Right atrium auricular region (tissue), 2 donors: ENCODE measurements at regions not wholly inside any gene's neighbourhood (a gene's known extent, or its start where the extent isn't known, plus 50 kb on each side); places are given as distances from the start of the nearest gene placed in this dataset.

Experiments
- DNase-seq: peaks from one replicate; pipeline ENCODE4 v3.0.0-alpha.2; 2019; ENCODE audit warnings: low spot score
- H3K27ac ChIP-seq, 2 donors: fragments of 200-600 bp; sonication (generic); 1 replicate in 1 of 2; 2 replicates in 1 of 2; pipeline ENCODE4 v1.5.1; 2016 to 2019
- H3K27me3 ChIP-seq, 2 donors: fragments of 200-600 bp; sonication (generic); one replicate each; pipeline versions ENCODE4 v1.5.1 to v1.6.0; 2017 to 2019
- H3K36me3 ChIP-seq: fragments of 200-600 bp; sonication (generic); one replicate; pipeline ENCODE4 v1.5.1; 2016
- H3K4me1 ChIP-seq, 2 donors: fragments of 200-600 bp; sonication (generic); one replicate each; pipeline versions ENCODE4 v1.5.1 to v1.6.0; 2017 to 2019
- H3K4me3 ChIP-seq, 2 donors: fragments of 200-600 bp; sonication (generic); 1 replicate in 1 of 2; 2 replicates in 1 of 2; pipeline ENCODE4 v1.5.1; 2017 to 2019; ENCODE audit warnings: mild to moderate bottlenecking in 1 of 2, moderate library complexity in 1 of 2
- H3K9me3 ChIP-seq, 2 donors: fragments of 200-600 bp; sonication (generic); one replicate each; pipeline ENCODE4 v1.5.1; 2019
- TF ChIP-seq, protein P1 (sequence below), 2 donors: fragments of 200-600 bp; sonication (generic); IDR thresholded peaks; one replicate each; pipeline ENCODE4 v1.5.1; 2019; ENCODE audit warnings: antibody characterized with exemption in 2 of 2

DNA sequence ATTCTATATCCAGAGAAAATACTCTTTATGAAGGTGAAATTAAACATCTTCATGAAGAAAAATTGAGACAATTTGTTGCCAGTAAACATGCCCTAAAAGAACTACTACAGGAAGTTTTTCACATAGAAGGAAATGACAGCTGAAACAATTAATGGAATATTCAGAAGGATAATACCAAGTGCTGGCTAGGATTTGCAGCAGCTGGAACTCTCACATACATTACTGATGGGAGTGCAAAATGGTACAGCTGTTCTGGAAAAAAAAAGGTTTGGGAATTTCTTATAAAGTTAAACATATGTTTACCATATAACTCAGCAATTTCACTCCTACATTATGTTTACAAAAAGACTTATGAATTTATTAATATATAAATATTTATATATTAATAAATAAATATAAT is 193.2 kb upstream of the FAT4 start:
- Histone ChIP-seq H3K4me3 (no peak overlapping the region), H3K9me3 (no peaks in the 10 kb centered on the region), H3K27me3 (no peaks in the 10 kb centered on the region), H3K27ac (no peak overlapping the region), H3K4me1 (no peaks in the 10 kb centered on the region), H3K36me3 (no peaks in the 10 kb centered on the region)
- TF ChIP-seq, protein P1, sequence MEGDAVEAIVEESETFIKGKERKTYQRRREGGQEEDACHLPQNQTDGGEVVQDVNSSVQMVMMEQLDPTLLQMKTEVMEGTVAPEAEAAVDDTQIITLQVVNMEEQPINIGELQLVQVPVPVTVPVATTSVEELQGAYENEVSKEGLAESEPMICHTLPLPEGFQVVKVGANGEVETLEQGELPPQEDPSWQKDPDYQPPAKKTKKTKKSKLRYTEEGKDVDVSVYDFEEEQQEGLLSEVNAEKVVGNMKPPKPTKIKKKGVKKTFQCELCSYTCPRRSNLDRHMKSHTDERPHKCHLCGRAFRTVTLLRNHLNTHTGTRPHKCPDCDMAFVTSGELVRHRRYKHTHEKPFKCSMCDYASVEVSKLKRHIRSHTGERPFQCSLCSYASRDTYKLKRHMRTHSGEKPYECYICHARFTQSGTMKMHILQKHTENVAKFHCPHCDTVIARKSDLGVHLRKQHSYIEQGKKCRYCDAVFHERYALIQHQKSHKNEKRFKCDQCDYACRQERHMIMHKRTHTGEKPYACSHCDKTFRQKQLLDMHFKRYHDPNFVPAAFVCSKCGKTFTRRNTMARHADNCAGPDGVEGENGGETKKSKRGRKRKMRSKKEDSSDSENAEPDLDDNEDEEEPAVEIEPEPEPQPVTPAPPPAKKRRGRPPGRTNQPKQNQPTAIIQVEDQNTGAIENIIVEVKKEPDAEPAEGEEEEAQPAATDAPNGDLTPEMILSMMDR (IDR thresholded peaks at IDR 0.05): no peak
- DNase-seq: no peak

DNA sequence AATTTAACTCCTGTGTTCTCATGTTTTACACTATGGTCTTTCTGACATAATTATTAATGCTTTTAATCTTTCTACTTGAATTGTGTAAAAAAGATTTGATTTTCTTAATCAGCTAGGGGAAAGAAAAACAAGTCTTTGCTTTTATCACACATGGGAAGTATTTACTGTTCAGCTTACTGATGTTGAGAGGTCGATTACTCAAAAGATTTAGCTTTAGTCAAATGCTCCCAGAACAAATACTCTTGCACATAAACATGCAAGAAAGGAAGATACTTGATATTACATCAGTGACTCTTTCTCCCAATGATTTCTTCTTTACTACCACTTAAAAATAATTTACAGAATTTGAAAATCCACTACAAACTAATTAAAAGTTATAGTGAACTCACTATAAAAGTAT is 198.3 kb upstream of the FAT4 start:
- Histone ChIP-seq H3K4me3 (no peak overlapping the region), H3K9me3 (no peaks in the 10 kb centered on the region), H3K27me3 (no peaks in the 10 kb centered on the region), H3K36me3 (no peaks in the 10 kb centered on the region), H3K4me1 (no peaks in the 10 kb centered on the region), H3K27ac (no peak overlapping the region)
- DNase-seq: no peak
- TF ChIP-seq, protein P1 (IDR thresholded peaks at IDR 0.05): no peak

DNA sequence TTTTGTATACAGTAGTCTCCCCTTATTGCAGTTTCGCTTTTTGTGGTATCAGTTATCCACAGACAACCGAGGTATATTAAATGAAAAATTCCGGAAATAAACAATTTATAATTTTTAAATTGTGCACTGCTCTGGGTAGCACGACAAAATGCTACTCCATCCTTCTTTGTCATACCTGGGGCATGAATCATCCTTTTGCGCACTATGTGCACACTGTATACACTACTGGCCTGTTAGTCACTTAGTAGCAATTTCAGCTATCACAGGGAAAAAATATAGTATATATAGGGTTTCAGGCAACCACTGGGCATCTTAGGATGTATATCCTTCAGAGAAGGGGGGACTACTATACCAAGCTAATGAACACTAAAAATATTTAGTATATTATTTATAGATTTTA is 198.8 kb upstream of the FAT4 start:
- H3K9me3 ChIP-seq: no peaks in the 10 kb centered on the region
- no peak for DNase-seq
- H3K36me3 ChIP-seq: no peaks in the 10 kb centered on the region
- H3K27ac ChIP-seq: no peak overlapping the region
- TF ChIP-seq, protein P1 (IDR thresholded peaks at IDR 0.05): no peak
- no peak overlapping the region for H3K4me3 ChIP-seq
- no peaks in the 10 kb centered on the region for H3K27me3 ChIP-seq
- H3K4me1 ChIP-seq: no peaks in the 10 kb centered on the region

DNA sequence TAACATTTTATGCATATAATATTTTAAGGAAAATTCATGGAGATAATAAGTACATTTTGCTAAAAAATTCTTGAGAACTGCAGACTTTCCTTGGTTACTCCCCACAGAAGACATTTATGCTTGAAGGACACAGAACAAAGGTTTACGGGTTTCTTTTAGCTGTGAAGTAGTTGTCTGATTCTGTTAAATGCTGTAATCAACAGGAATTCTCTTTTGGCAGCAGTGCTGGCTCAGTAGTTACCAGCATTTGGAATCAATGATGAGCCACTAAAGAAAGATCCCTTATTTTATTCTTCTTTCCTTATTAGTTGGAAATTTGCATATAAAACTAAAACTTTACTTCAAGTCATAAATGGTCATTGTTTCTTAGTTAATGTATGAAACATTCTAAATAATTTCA is 199.3 kb upstream of the FAT4 start:
- TF ChIP-seq, protein P1 (IDR thresholded peaks at IDR 0.05): no peak
- H3K27me3 ChIP-seq: no peaks in the 10 kb centered on the region
- H3K4me1 ChIP-seq: no peaks in the 10 kb centered on the region
- H3K36me3 ChIP-seq: no peaks in the 10 kb centered on the region
- H3K9me3 ChIP-seq: no peaks in the 10 kb centered on the region
- H3K27ac ChIP-seq: no peak overlapping the region
- no peak overlapping the region for H3K4me3 ChIP-seq
- DNase-seq: no peak

DNA sequence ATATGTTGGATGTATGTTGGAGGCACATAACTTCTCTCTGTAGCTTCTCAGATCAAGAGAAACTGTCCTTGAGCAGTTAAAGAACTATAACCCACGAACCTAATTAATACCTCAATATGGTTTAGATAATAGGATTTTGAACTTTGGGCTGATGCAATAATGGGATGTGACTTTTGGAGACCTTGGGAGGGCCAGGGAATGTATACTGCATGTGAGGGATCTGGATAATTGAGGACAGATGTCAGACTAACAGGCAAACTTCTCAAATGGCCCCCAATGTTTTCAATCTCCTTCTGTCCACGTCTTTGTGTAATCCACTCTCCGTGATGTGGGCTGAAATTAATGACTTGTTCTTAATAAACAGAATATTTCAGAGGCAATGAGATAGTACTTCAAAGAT is 202.2 kb upstream of the FAT4 start:
- Histone ChIP-seq H3K27me3 (no peaks in the 10 kb centered on the region), H3K9me3 (no peaks in the 10 kb centered on the region), H3K4me1 (no peaks in the 10 kb centered on the region), H3K4me3 (no peak overlapping the region), H3K27ac (no peak overlapping the region), H3K36me3 (no peaks in the 10 kb centered on the region)
- TF ChIP-seq, protein P1 (IDR thresholded peaks at IDR 0.05): no peak
- no peak for DNase-seq

DNA sequence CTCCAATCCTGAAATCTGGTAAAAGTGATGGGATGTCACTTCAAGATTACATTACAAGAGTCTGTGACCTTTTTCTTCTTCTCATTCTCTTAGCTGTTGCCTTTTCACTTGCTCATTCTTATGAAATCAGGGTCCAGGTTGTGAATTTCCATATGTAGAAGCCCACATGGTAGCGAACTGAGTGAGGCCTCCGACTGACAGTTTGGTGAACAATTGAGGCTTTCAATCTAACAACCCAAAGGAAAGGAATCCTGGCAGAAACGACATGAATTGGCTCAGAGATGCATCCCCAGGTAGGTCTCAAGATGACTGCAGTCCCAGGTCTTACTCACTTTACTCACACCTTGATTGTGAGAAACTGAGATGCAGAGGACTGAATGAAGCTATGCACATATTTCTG is 203.4 kb upstream of the FAT4 start:
- TF ChIP-seq, protein P1 (IDR thresholded peaks at IDR 0.05): no peak
- no peak overlapping the region for H3K4me3 ChIP-seq

More for the DNA sequence above, 203.4 kb upstream of the FAT4 start:
- H3K27ac ChIP-seq: no peak overlapping the region
- no peaks in the 10 kb centered on the region for H3K9me3 ChIP-seq
- no peaks in the 10 kb centered on the region for H3K36me3 ChIP-seq
- no peaks in the 10 kb centered on the region for H3K27me3 ChIP-seq
- no peak for DNase-seq
- no peaks in the 10 kb centered on the region for H3K4me1 ChIP-seq
